MV-4-11 (cell line): ENCODE measurements at regions not wholly inside any gene's neighbourhood (a gene's known extent, or its start where the extent isn't known, plus 50 kb on each side); places are given as distances from the start of the nearest gene placed in this dataset.
"Not testable (repeated sequence)": the region's sequence is repeated elsewhere in the genome, so short reads cannot be mapped to it uniquely, and the experiment has no call there.

Experiments used
- DNase-seq: peaks from one replicate; lab custom pipeline; 2025; lab: John Stamatoyannopoulos, UW

DNA sequence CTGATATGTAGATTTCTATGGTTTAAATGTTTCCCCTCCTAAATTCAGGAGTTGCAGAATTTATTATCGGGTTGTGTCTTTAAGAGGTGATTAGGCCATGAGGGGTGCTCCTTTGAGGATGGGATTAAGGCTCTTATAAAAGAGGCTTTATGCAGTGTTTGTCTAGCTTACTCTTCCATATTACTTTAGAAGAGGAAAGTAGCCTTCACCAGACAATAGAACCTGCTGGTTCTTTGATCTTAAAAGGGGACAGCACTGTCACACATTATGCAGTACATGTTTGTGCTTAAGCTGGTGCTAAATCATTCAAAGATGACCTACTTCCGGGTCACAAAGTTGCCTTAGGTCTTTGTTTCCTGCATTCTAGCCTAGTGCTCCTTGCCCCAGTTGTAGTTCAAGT, 81.0 kb downstream of the CPXCR1 start:
- no peak for DNase-seq

DNA sequence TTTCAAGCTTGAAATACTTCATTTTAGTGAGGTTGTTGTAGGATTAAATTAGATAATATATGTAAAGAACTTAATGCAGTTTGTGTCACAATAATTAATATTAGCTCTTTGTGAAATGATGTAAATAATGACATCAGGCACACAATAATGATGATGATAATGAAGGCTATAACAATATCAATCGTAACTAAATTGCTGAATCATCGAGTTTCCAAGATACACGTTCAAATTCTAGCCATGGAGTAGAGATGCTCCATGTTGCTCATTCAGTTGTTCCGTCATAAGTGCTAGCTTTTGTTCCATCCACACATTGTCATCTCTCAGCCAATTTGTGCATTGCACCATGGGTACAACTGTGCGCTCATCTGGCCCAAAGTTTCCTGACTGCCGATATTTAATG, 83.1 kb downstream of the CPXCR1 start:
- no peak for DNase-seq

DNA sequence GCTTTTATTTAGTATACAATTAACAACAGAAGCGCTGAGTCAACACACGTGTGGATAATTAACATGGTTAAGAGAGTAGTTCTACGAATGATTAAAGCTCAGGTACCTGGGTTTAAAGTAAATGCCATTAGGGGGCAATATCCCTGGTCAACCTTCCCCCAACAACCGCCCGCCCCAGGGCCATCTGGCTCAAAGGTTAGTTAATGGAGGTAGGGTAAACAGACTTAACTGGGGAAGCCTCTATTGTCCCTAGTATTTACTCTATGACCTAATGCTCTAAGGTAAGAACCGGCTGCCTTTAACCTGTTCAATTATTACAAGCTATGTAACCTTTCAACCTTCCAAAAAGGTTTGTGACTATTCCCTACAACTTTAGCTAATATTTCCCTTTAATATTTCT, 90.7 kb downstream of the CPXCR1 start:
- not testable (repeated sequence) for DNase-seq

DNA sequence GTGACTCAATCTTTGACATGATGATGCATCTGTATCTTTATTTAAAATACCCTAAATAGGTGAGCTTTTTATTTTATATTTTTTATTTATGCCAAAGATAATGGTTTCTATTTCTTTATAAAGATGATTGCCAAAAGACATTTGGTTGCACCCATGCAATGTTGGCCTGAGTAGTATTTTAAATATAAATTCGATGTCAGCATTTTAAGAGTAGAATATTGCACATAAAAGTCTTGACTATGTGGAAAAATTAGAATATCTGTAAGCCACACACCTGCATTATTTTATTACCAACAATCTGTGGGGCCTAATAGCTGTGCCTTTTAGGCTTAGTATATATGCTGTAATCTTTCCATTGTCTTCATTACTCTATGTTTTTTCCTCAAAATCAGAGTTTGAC, 91.4 kb downstream of the CPXCR1 start:
- no peak for DNase-seq

DNA sequence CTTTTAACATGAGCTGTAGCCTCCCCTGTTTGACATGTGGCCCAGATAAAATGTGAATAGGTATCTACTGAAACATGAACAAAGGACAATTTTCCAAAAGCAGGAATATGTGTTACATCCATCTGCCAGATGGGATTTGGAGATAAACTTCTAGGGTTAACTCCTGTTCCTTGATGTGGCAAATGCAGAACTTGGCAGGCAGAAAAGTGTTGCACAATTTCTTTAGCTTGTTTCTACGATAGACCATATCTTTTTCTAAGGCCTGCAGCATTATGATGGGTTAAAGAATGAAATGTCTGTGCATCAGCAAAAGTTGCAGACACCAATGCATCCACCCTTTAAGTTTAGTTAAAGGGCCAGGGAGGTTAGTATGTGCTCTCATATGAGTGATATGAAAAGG, 96.8 kb downstream of the CPXCR1 start:
- DNase-seq: not testable (repeated sequence)

DNA sequence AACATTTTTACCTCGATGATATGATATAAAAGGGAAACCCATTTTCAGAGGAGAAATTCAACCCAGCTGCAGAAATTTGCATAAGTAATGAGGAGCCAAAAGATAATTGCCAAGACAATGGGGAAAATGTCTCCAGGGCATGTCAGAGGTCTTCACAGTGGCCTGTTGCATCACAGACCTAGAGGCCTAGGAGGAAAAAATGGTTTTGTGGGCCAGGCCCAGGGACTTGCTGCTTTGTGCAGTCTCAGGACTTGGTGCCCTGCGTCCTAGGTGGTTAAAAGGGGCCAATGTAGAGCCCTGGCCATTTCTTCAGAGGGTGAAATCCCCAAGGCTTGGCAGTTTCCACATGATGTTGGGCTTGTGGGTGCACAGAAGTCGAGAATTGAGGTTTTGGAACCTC, 106.9 kb downstream of the CPXCR1 start:
- no peak for DNase-seq

DNA sequence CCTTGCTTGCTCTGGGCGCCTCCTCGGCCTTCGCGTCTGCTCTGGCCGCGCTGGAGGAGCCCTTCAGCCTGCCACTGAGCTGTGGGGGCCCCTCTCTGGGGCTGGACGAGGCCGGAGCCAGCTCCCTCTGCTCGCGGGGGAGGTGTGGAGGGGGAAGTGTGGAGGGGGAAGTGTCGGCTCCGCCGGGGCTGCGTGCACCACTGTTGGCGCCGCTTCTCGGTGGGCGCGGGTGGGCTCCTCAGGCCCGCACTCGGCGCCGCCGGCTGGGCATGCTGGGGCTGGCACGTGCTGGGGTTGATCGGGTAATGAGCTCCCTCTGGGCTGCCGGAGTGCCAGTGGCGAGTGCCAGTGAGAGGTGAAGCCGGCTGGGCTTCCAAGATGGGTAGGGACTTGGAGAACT, 116.7 kb downstream of the CPXCR1 start:
- DNase-seq: no peak

DNA sequence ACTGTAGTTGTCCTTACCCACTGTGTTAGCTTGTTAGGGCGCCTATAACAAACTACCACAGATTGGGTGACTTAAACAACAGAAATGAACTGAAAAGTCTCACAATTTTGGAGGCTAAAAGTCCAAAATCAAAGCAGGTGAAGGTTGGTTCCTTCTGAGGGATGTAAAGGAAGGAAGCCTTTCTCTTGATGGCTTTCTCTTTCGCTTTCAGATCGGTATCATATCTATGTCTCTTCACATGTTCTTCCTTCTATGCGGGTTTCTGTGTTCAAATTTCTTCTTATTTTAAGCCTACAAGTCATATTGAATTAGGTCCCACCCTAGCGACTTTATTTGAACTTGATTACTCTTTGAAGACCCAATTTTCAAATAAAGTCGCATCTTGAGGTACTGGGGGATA, 118.6 kb downstream of the CPXCR1 start:
- no peak for DNase-seq

DNA sequence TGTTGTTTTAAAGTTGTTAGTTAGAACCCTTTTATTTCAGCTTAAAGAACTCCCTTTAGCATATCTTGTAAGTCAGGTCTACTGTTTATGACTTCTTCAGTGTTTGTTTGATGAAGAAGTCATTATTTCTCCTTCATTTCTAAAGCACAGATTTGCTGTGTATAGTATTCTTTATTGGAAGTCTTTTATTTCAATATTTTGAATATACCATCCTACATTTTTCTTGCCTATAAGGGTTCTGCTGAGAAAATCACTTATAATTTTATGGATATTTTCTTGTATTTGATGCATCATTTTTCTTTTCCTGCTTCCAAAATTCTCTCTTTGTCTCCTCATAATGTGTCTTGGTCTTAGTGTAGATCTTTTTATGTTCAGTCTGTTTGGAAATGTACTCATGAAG, 134.5 kb downstream of the CPXCR1 start:
- DNase-seq: no peak

DNA sequence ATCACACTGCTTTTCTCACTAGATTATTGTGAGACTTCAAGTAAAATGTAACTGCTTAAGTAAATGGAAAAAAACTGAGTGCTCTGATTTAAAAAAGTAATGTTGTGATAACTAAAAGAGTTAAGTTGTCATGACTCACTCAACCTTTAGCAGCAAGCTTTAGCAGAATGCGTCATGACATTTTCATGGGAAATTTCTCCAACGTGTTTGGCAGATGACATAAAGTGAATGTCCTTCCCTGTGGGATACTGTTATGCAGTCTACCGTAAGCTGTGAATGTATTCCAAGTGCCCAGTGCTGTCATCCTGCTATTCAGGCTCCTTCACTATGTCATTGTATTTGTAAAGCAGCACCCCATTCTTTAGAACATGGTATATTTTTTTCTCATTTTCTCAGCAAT, 136.2 kb downstream of the CPXCR1 start:
- no peak for DNase-seq

DNA sequence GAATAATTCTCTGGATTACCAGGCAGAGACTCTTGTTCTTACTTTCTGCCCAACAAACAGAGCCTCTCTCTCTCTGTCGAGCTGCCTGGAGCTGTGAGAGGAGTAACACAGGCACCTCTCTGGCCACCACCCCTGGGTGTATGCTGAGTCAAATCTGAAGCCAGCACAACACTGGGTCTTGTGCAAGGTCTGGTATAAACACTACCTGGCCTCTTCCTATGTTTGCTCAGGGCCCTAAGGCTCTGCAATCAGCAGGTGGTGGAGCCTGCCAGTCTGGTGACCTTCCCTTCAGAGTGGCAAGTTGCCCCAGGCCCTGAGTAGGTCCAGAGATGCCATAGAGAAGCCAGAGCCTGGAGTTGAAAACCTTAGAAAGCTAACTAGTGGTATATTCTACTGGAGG, 139.9 kb downstream of the CPXCR1 start:
- DNase-seq: no peak

DNA sequence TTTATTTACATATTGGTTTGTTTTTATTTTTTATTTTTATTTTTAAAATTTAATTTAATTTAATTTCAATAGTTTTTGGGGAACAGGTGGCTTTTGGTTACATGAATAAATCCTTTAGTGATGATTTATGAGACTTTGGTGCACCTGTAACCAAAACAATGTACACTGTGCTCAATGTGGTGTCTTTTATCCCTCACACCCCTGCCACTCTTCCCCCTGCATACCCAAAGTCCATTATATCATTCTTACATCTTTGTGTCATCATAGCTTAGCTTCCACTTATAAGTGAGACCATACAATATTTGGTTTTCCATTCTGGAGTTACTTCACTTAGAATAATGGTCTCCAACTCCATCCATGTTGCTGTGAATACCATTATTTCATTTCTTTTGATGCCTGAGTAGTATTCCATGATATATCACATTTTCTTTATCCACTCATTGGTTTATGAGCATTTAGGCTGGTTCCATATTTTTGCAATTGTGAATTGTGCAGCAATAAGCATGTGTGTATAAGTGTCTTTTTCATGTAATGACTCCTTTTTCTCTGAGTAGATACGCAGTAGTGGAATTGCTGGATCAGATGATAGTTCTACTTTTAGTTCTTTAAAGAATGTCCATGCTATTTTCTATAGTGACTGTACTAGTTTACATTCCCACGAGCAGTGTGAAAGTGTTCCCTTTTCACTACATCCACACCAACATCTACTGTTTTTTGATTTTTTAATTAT, 157.1 kb downstream of the CPXCR1 start:
- no peak for DNase-seq

DNA sequence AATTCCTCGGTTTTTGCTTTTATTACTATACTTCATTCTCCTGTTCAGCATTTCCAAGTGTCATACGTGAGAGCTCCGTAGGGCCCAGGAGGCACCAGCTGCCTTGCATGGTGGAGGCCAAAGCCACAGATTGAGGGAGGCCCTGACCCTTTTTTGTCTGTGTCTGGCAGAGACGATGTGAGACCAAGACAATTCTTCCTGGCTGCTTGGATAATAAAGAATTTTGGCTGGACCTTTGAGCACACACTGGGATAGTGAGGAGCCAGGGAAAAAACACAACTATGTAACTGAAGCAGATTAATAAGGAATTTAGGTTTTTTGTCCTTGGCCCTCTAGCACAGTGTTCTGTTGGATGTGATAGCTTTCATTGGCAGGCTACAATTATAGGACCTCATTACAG, 161.0 kb downstream of the CPXCR1 start:
- no peak for DNase-seq

DNA sequence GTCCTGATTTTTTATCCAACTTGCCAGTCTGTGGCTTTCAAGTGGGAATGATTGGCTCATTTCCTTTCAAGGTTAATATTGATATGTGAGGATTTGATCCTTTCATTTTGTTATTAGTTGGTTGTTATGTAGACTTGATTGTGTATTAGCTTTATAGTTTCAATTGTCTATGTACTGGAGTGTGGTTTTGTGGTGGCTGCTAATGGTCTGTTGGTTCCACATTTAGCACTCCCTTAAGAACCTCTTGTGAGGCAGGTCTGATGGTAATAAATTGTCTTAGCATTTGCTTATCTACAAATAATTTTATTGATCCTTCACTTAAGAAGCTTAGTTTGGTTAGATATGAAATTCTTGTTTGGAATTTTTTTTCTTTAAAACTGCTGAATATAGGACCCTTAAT, 190.6 kb downstream of the CPXCR1 start:
- no peak for DNase-seq

DNA sequence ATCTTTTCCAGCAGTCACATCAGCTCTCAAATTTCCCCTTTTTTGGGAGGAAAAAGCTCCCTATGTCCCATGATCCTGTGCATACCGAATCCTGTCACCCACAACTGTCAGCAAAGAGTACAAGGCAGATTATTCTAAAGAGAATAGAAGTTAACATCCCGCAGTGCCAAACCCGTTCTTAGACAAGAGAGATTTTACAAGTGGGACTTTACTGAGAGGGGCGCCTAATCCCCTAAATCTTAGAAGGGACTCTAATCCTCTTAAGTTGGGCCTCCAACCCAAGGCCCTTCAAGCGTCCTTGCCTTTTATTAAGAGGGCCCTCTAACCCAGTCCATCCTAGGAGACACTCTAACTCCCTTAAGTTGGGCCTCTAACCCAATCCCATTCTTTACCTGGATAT, 193.9 kb downstream of the CPXCR1 start:
- no peak for DNase-seq

DNA sequence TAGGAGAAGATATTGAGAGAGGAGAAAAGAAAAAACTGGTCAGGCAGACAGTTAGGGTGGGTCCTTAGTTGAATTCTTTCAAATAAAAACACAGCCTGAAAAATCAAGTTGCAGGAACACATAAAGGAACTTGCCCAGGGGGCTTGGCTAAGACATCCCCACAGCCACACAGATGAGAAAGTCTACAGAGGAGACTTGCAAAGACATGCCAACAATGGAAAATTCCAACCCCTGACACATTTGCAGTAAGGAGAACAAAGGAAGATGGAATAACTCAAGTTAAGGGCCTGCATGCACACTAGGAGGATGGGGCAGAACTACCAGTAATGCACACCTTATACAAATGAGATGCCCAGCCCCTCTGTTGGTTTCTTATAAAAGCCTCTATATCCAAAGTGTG, 197.6 kb downstream of the CPXCR1 start:
- no peak for DNase-seq

DNA sequence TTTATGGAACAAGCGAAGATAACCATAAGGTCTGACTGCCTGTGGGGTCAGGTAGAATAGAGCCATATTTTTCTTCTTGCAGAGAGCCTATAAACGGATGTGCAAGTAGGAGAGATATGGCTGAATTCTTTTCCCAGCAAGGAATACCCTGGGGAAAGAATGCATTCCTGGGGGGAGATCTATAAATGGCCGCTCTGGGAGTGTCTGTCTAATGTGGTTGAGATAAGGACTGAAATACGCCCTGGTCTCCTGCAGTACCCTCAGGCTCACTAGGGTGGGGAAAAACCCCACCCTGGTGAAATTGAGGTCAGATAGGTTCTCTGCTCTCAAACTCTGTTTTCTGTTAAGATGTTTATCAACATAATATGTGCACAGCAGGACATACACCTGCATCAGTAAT, 209.0 kb downstream of the CPXCR1 start:
- not testable (repeated sequence) for DNase-seq

DNA sequence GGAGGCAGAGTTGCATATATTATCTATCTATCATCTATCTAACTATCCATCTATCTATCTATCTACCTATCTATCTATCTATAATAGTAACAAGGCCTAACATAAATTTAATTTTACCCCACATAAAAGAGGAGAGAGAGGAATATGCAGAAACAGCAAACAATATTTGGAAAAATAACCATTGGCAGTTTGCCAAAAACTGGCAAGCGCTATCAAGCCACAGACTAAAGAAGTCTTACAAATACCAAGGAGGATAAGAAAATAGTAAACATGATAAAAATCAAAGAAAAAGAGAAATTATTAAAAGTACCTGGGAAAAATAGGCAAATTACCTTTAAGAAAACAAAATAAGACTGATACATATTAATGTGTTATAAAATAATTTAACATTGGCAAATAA, 230.8 kb downstream of the CPXCR1 start:
- no peak for DNase-seq

DNA sequence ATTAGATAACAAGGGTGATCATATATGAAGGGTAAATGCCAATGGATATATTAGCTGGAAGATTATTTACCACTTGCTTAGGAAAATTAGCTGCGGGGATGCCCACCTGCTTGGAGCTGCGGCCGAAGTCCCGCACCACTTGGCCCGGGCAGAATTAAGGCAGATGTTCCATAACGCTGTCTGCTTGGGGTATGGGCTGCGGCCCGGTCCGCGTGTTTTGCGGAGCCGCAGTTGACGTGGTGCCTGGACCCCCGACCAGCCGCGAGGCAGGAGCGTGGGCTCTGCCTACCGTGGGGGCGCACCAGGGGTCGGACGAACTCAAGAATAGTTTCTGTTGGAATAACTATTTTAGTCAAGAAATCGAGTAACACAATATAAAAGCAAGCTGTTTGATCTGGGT, 235.2 kb downstream of the CPXCR1 start:
- no peak for DNase-seq

DNA sequence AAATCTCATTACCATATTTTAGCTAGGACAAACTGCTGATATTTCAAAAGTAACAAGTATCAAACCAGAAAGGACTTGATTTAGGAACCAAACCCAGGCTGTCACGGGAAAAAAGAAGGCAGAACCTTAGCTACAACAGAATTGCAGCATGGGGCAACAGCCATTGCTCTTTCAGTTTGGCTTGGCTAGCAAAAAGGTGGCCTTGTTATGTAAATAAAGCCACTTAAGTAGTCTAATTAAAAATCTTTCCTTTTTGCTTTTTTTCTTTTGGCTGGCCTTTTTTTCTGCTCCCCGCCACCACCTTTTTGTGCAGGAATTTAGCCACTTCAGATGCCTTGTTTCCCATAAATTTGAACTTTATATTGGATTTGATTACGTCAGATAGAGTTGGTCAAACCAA, 235.9 kb downstream of the CPXCR1 start:
- no peak for DNase-seq

DNA sequence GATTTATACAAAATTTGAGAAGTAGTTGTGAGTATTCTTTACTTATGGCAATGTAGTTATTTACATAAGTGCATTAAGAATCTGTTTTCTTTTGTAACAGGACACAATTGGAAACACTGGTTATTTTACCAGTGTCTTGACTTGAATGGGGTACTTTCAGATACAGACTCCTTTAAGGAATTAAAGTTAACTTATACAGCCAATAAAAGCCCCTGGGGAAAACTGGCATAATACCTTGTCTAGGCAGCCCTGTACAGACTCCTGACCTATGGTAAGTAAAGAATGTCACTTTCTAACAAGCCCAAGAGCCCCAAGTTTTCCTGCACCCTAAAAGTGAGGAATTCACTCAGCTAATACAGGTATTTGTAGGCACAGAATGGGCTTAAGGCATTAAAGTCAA, 241.8 kb downstream of the CPXCR1 start:
- no peak for DNase-seq

DNA sequence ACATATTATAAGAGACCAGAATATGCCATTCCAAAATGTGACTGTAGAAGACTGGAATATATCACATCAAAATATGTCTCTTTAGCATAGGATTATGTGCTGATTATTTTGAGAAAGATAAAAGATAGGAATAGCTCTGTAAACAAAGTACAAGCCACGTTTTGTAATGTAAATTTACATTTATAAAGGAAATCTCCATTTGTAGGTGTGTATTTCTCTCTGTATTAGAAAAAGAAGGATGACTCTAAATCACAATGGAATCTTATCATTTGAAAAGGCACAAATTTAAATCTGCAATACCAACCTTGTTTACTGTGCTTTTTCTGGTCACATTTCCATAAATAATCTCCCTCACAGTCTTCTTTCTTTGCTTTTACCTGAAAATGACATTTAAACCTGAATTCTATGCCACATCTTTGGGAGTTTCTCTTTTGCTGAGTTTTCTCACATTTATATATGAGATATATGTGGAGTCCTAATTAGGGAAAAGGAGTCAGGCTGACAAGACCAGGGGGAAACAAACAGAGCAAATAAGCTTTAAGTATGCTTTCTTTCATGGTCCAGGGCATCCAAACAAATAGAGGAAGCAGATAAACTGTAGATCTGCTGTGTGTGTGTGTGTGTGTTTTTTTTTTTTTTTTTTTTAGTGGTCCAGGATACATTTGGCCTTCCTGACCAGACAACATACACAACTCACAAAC, 244.0 kb downstream of the CPXCR1 start:
- no peak for DNase-seq

DNA sequence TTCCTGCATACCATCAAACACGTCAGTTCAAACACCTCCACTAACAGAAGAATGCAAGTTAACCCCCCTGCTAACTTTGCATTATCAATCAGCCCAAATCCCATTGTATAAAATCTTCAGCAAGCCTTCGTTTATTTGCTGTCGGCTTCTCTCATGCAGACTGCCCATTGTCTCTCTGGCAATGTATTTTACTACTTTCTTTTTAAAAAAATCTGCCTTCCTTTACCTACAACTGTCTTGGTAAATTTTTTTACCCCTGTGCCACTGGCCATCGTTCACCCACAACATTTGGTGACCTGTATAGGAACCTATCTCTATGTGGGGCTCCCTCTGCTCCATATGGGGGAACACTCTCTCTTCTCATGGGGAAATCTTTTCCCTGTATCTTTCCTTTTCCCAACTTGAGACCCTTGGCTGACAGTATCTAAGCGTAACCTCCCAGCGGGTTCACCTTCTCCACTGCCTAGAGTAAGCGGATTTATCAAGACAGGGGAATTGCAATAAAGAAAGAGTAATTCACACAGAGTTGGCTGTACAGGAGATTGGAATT, 244.6 kb downstream of the CPXCR1 start:
- DNase-seq: no peak

DNA sequence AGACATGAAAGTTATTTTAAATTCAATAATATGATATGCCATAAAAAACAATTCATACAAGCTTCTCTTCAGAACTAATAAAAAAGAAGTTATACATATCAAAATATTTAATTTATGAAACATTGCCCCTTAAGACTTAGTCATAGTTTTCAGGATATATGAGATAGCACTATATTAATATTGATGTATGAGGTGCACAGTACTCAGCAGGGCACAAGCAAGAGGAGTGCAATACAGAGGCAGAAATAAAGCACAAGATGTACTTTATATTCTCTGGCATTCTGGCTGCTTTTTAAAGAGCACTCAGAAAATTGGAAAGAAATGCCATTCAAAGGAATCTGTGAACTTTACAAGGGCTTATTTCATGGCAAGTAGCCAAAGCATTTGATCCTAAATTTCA, 274.9 kb downstream of the CPXCR1 start:
- no peak for DNase-seq
